Stimulated activated naive CD8-positive, alpha-beta T cell treated with anti-CD3 and anti-CD28 coated beads, Interleukin-15, Interleukin-2, amounts not matched to agents 100 U/mL and 50 U/mL, for 24 hours (primary cell): ENCODE measurements at regions not wholly inside any gene's neighbourhood (a gene's known extent, or its start where the extent isn't known, plus 50 kb on each side); places are given as distances from the start of the nearest gene placed in this dataset.
"Not testable (repeated sequence)": the region's sequence is repeated elsewhere in the genome, so short reads cannot be mapped to it uniquely, and the experiment has no call there.

ENCODE experiments used
- ATAC-seq: fragments of 150-1000 bp; cut with Tn5 transposase; one replicate; pipeline ENCODE4 v1.10.0; 2021
- DNase-seq: peaks from one replicate; pipeline ENCODE4 v3.0.0; 2021

DNA sequence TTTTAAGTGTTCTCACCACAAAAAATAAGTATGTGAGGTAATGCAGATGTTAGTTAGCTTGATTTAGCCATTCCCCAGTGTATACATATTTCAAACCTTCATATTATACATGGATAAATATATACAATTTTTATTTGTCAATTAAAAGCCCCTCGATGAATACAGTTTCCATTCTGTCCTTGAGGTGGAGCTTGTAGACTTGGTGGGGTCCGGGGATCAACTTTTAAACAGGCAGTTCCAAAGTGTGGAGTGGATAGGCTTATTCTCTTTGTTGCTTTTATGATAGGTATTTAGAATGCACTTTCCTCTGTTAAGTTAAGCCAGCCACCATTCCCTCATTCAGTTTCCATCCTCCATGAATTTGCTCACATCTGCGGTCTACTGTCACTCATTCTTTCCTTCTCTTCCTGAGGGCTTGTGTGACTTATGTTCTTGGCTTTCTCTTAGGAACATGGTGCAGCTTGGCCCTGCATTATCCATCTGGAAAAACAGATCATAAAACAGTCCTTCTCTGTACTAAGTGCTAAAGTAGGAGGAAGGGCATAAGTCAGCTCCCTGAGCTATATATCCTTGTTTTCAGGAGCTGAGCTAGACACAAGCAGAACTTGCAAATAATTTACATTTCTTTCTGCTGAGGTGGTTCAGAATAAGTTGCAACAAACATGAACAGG is 149.1 kb downstream of the NFKBIZ start:
- DNase-seq (no peak), ATAC-seq (no peak)

DNA sequence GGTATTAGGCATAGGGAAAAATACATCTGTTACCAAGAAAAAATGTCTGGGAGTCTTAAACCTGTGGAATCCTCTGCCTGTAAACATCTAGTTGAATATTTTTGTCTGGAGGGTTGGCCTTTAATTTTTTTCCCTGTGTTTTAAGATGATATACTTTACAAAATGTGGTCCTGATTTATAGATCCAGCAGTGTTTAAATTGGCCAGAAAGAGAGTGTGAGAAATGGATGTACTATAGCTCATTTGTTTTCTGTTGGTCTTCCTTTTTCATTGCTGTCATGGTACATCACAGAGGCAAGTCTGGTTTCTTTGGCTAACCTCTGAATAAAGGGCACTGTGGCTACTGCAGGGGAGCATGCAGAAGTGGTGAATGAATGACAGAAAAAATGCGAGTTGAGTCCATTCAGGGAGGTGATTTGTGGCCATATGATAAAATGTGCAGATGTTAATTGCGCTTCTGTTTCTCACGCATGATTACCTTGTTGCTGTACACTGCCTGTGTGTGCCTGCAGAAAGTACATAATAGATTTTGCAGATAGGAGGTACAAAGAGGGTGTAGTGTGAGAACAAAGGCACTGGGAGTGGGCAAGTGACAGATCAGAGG is 150.0 kb downstream of the NFKBIZ start:
- ATAC-seq (no peak), DNase-seq (no peak)

DNA sequence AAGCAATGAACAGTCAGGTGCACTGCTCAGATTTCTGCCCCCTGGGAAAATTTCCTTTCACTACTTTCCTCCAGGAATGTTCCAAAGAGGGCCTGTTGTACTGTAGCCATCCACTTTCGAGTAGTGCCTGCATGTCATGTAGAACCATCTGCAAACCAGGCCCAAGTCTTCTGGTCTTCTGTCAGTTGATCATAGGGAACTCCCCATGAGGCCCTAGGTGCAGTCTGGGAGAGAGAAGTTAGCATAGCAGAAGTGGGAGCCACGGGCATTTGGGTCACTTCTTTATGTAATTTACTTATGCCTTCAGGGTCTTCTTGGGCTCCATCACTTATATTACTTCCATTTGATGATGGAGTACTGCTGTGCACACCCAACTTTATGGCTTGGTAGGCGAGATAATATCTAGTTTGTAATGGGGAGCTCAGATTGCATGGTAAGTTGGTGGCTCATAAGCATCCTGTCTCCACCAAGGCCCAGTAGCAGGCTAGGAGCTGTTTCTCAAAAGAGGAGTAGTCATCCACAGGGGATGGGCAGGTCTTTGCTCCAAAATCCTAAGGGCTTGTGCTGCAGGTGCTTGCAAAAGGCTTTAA is 151.4 kb downstream of the NFKBIZ start:
- ATAC-seq (no peak), DNase-seq (no peak)

DNA sequence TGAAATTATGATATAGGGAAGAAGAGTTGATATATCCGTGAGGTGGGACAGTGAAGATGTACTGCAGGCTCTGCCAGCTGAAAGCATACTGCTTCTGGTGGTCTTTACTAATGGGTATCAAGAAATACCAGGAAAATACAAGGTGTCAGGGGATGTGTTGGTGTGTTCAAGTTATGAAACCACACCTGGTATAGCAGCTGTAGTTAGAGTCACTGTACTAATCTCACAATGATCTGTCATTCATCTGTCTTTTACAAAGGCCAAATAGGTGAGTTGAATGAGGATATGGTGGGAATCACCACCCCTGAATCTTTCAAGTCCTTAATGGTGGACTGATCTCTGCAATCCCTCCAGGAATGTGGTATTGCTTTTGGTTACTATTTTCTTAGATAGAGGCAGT is 152.7 kb downstream of the NFKBIZ start:
- ATAC-seq (no peak), DNase-seq (no peak)

DNA sequence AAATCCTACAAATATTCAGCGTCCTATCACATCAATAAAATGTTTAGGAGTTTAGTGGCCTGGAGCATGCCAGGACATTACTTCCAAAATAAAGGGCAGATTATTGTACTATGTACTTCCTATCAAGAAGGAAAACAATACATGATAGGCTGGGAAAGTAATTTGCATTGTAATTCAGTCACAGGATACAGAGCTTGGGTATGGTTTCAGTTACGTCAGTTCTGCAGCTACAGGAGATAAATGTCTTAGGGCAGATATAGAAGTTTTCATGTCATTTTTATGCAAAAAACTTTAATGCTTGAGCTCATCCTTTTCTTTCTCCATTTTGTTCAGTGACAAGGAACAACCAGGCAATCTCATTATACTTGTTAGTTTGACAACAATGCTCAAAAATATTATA is 155.2 kb downstream of the NFKBIZ start:
- DNase-seq (no peak), ATAC-seq (no peak)

DNA sequence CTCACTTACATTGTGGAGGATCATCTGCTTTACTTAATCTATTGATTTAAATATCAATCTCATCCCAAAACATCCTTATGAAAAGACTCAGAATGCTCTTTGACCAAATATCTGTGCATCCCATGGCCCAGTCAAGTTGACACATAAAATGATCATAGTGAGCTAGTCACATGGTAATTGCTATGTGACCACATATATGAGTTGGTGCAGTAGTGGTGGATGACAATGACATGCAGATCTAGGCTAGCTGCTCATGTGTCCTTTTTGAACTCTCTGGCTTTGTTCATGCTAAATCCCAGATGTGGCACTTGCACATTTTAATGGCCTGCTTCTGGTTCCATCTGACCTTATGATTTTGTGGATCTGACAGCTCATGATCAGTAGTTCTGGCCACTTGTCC is 156.2 kb downstream of the NFKBIZ start:
- DNase-seq (no peak), ATAC-seq (peak; percentile 36)

DNA sequence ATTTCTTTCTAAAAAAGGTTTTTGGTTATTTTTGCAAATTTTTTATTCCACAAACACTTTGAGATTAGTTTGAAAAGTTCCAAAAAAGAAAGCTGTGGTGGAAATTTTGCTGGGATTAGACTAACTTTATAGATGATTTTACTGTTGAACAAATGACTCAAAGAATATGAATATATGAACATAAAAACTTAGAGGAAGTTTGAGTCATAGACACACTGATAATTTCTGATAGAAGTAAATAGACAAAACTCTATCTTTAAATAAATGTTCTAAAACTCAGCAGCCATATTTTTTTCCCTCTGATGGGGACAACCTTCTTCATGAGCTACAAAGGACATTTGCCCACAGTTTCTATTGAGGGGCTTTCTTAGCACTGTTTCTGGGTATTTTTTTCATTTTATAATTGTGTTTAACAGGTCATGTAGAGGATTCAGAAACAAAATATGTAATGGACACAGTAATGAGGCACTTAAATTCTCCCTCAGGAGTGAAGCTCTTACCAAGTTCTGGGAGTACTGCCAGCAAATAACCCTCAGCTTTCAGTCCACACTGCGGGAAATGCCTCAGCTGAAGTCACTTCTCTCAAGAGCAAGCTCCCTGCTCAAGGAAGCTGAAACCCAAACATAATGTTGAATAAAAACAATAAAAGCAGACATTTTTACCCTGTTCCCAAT is 157.6 kb downstream of the NFKBIZ start:
- ATAC-seq = no peak
- no peak for DNase-seq

DNA sequence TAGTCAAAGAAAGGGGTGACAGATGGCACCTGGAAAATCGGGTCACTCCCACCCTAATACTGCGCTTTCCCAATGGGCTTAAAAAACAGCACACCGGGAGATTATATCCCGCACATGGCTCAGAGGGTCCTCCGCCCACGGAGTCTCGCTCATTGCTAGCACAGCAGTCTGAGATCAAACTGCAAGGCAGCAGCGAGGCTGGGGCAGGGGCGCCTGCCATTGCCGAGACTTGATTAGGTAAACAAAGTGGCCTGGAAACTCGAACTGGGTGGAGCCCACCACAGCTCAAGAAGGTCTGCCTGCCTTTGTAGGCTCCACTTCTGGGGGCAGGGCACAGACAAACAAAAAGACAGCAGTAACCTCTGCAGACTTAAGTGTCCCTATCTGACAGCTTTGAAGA is 159.1 kb downstream of the NFKBIZ start:
- DNase-seq, ATAC-seq: not testable (repeated sequence)

DNA sequence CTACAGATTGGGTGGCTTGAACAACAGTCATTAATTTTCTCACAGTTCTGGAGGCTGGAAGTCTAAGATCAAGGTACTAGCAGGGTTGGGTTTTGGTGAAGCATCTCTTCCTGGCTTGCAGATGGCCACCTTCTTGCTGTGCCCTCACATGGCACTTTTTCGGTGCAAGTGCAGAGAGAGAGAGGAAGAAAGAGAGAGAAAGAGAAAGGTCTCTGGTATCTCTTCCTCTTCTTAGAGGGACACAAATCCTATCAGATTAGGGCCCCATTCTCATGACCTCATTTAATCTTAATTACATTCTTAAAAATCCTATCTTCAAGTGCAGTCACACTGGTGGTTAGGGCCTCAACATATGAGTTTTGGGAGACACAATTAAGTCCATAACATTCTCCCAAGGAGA is 167.1 kb downstream of the NFKBIZ start:
- ATAC-seq (no peak), DNase-seq (no peak)

DNA sequence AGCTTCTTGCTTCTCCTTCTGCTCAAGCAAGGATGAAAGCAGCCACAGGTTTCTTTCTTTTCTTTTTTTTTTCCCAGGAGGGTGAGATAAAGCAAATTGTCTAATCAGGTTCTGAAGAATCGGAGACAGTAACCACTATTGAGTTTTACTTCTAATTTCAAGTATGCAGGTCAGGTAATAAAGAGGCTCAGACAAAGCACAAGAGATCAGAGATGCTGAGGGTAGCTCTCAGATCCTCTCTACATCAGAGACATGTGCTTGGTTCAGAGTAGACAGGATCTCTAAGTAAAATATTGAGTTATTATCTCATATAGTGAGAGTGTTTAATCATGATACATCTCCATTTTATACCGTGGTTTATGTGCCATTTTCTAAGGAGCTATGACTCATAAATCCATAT is 168.5 kb downstream of the NFKBIZ start:
- no peak for ATAC-seq
- no peak for DNase-seq

DNA sequence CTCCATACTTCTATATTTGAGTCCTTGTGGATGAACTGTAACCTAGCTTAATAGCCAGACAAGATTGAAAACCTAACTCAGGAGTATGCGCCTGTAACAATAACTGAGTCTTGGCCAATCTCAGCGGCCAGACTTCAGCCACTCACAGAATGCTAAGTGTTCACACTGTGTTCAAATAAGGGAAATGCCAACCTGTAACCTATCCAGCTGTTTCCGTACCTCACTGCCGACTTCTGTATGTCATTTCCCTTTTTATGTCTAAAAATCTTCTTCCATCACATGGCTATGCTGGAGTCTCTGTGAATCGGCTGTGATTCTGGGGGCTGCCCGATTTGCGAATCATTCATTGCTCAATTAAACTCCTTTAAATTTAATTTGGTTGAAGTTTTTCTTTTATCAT is 169.2 kb downstream of the NFKBIZ start:
- ATAC-seq (no peak), DNase-seq (no peak)

DNA sequence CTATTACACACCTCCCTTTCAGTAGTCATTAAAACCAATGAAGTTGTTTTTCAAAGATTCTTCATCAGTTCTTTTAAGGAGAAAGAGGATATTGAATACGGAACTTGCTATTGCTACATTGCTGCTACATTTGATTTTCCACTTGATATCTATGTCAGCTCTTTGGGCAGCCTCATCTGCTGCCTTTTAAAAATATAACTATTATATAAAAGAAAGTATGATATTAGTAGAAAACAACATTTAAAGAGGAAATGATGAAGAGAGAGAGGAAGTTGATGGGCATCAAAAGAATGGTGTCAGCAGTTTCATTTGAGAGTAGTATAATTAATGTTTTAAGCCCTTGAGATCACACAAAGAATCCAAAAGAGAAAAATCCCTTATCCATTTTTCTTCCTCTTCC is 171.4 kb downstream of the NFKBIZ start:
- DNase-seq (no peak), ATAC-seq (no peak)

DNA sequence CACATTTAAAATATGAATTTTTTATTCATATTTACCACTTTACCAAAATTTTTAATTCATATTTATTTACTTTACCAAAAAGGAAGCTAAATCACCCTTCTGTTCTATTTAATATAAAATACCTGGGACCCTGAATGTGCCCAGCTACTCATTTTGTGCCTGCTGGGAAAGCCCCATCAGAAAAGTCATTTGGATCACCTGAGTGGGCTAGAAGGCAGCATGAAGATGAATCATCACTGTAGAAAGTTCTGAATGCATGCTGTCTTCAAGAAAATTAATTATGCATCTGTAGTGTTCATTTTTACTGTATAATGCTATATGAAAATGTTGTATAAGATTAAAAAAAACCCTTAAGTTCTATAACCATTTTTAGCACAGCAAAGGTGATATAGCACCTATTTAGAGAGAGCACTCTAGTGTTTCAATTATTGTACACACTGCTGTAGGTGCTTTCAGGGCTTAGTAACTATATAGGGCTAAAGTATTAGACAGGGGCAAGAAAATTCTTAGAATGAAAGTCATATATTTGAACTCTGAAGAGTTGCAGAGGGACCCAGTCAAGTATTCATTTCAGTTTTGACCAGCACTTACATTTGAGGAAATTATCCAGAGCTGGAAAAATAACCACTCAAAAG is 175.1 kb downstream of the NFKBIZ start:
- ATAC-seq (peak; percentile 84), DNase-seq (no peak)

DNA sequence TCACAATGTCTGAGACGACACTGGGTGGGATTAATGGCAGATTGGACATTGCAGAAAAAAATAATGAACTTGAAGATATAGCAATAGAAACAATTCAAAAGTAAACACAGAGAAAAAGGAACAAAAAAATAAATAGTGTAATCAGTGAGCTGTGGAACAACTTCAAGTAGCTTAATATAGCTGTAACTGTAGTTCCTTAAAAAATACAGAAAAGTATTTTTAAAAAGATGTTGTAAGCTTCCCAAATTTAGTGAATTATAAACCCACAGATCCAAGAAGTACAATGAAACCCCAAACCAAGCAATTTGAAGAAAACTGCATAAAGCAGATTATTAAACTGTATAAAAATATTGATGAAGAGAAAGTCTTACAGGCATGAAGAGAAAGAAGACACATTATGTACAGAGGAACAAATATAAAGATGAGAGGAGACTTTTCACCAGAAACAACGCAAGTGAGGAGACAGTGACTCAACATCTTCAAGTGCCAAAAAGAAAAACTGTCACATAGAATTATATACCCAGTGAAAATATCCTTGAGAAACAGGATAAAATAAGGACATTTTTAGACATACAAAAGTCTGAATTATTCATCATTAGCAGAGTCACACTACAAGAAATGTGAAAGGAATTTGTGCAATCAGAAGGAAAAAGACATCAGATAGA is 176.4 kb downstream of the NFKBIZ start:
- ATAC-seq (no peak), DNase-seq (no peak)

DNA sequence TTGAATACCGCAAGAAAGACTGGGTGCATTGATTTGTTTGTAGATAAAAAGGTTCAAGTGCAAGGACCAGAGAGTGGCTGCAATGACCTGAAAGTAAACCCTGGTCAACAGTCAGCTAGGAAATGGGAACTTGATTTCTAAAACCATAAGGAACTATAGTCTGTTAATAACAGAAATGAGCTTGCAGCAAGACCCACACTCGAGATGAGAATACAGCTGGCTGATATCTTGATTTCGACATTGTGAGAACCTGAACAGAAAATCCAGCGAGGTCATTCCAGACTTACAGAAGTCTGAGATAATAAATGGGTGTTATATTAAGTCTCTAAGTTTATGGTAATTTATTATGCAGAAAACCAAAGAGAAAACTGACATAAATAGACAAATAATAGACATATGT is 177.3 kb downstream of the NFKBIZ start:
- DNase-seq (no peak), ATAC-seq (no peak)

DNA sequence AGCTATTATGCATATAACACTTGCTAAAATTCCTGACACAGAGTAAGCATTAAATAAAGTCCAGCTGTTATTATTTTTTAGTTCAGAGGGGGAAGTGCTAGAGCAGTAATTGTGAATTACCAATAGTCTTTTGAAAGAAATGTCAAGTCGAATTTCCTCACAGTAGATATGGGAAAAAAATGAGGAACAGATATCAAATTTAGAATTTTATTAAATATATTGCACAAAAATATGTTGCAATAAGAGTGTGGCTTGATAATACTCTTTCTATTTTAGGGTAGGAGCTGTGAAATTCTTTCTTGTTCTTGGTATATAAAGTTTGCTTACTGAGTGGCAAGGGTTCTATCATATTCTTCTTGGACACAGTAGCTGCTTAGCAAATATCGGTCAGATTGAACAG is 181.3 kb downstream of the NFKBIZ start:
- ATAC-seq (no peak), DNase-seq (no peak)

DNA sequence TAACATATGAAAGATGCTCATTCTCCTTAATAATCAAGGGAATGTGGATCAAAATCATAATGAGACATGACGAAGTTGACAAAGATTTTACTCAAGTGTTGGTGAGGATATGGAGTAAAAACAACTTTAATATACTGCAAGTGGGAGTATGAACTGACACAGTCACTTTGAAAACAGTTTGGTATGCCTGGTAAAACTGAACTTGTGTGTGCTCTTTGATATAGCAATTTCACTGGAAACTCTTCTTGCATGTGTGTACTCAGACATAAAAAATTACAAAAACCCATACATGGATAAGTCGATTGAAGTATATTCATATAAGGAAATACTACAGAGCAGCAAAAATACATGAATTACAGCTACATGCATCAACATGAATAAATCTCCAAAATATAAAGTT is 182.5 kb downstream of the NFKBIZ start:
- no peak for ATAC-seq
- DNase-seq = no peak

DNA sequence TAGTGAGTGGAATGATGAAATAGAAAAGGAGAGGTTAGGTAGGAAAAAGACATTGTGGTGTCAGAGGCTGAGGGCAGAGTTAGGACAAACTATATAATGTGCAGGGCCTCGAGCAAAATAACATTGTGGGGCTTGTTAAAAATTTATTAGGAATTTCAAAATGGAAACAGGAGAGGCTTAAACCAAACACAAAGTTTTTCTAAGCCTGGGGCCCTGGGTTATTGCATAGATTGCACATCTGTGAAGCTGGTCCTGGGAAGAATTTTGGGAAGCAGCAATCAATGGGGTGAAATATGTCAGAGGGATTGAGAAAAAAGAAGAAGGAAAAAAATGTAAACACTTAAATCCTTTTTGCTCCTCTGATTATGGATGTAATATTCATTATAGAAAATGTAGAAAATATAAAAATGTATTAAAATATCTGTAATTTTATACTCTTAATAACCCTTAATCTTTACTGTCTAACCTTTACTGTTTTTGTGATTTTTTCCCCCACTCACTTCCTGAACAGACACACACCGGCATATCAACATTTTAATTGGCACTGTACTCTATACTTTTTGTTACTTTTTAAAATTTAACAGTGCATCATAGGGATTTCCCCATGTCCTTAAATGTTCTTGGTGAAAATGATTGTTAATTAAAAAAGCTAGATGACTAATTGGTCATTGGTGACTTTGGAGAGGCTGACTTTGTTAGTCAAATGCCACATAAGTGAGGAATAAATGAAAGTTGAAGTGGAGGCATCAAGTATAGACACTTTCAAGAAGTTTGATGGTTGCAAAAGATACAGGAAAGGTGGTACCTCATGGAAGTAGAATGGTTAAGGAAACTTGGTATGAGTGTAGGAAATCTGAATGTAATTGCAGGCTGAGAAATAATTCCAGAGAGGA is 183.4 kb downstream of the NFKBIZ start:
- ATAC-seq = peak; percentile 76
- no peak for DNase-seq

DNA sequence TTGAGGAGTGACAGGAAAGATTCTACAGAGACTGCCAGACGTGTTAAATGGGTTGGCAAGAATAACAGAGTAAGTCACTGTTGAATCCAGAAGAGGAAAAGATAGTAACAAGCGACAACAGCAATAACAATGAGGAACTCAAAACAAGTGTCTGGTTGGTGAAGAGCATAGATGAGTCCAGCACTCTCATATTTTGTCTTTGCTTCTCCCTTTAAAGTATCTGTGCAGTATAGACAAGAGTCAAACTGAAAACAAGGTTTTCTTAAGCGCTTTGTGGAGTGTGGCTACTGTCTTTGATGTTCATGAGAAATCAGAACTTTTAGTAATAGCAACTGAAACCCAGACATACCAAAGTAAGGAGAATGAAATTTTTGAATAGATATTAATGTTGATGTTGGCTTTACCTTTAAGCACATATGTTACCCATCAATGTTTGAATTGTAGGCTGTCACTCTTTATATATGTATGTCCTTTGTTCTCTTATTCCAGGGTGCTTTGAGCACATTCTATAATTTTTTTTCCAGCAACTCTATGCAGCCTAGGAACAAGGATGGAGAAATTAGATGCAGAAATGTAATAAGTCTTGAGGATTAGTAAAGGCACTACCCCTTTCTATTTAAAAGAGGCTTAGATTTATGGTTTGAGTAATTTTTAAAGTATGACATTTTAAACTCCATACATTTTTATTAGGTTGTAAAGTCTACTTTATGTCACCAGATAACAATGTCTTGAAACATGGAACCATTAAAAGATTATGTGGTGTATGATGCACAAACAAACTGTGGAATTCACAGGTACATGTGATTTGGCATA is 185.5 kb downstream of the NFKBIZ start:
- DNase-seq = no peak
- no peak for ATAC-seq

DNA sequence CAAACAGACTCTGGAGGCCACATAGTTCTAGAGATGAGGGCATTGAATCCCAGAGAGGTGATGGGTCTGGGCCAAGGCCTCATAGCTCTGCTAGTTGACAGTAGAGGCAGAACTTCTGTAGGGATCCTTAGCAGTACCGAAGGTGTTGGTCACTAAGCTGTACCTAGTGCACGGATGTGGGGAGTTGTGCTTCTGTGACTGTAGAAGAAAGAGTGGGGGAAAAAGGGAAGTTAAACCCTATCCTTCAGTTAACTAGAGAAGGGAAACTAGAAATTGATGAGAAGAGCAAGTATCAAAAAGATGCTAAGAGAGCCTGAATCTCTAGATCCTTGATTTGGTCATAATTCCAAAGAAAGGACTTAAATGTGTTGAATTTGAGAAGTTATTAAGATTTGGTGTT is 186.7 kb downstream of the NFKBIZ start:
- ATAC-seq (no peak), DNase-seq (no peak)

DNA sequence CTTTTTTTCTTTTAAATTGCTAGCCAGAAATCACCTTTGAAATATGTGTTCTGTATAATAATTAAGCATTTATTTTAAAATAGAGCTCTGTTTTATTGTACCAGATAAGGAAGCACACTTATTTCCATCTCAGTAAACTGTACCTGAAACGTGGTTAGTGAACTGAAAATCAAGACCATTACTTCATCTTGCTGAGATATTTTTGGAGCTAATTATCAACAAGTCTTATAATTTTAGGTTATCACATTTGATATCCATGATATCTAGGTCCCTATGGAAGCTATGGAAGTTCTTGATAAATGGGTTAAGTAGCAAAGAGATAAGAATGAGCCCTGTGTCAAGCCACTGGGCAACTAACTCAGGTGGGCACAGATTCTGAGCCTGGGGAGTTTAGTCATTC is 187.2 kb downstream of the NFKBIZ start:
- ATAC-seq (no peak), DNase-seq (no peak)
